Mesenchymal stem cell (in vitro differentiated cells and primary cell): ENCODE measurements at regions not wholly inside any gene's neighbourhood (a gene's known extent, or its start where the extent isn't known, plus 50 kb on each side); places are given as distances from the start of the nearest gene placed in this dataset.

Experiments used
- DNase-seq: peaks from one replicate; pipeline ENCODE4 v3.0.0-alpha.2; 2013
- H2AFZ ChIP-seq: one replicate; pipeline ENCODE4 v1.6.1; 2013; ENCODE audit warnings: low read depth, mild to moderate bottlenecking, control low read depth, inconsistent platforms, low read length, moderate library complexity
- H2AK5ac ChIP-seq: 2 replicates; pipeline ENCODE4 v1.6.1; 2013; ENCODE audit warnings: low read length, moderate library complexity, mild to moderate bottlenecking, inconsistent platforms; ENCODE audit not compliant: severe bottlenecking
- H2BK120ac ChIP-seq: one replicate; pipeline ENCODE4 v1.6.1; 2013; ENCODE audit warnings: low read depth, mild to moderate bottlenecking, inconsistent platforms, low read length, moderate library complexity
- H2BK12ac ChIP-seq, 2 experiments: one replicate each; pipeline ENCODE4 v1.6.1; 2013; ENCODE audit warnings: inconsistent platforms in 2 of 2, low read length in 2 of 2, mild to moderate bottlenecking in 2 of 2, moderate library complexity in 2 of 2, control low read depth in 1 of 2
- H2BK15ac ChIP-seq: one replicate; pipeline ENCODE4 v1.6.1; 2013; ENCODE audit warnings: mild to moderate bottlenecking, low read depth, inconsistent platforms; ENCODE audit not compliant: poor library complexity, severe bottlenecking
- H2BK5ac ChIP-seq: 2 replicates; pipeline ENCODE4 v1.6.1; 2013; ENCODE audit warnings: low read depth, mild to moderate bottlenecking, low read length, control low read depth, inconsistent platforms; ENCODE audit not compliant: poor library complexity, severe bottlenecking
- H3K14ac ChIP-seq, 2 experiments: one replicate each; pipeline ENCODE4 v1.6.1; 2013; ENCODE audit warnings: inconsistent platforms in 2 of 2, low read length in 2 of 2, control low read depth in 1 of 2, mild to moderate bottlenecking in 1 of 2, moderate library complexity in 1 of 2
- H3K18ac ChIP-seq, 2 experiments: one replicate each; pipeline ENCODE4 v1.6.1; 2013; ENCODE audit warnings: inconsistent platforms in 2 of 2, low read length in 2 of 2, control low read depth in 1 of 2, low read depth in 1 of 2, mild to moderate bottlenecking in 1 of 2
- H3K23ac ChIP-seq, 2 experiments: one replicate each; pipeline ENCODE4 v1.6.1; 2013; ENCODE audit warnings: inconsistent platforms in 2 of 2, low read length in 2 of 2, mild to moderate bottlenecking in 2 of 2, moderate library complexity in 2 of 2, control low read depth in 1 of 2
- H3K27ac ChIP-seq: 2 replicates; pipeline ENCODE4 v1.5.1; 2013; ENCODE audit warnings: mild to moderate bottlenecking, moderate library complexity, low read length, control low read depth, inconsistent platforms; ENCODE audit not compliant: poor library complexity, severe bottlenecking
- H3K27me3 ChIP-seq, 2 experiments: 2 replicates each; pipeline versions ENCODE4 v1.6.1 to v1.7.0; 2013; ENCODE audit warnings: low read length in 2 of 2, mild to moderate bottlenecking in 2 of 2, moderate library complexity in 2 of 2, control low read depth in 1 of 2, inconsistent platforms in 1 of 2; ENCODE audit not compliant: control insufficient read depth in 1 of 2, insufficient read depth in 1 of 2
- H3K36me3 ChIP-seq, 2 experiments: 2 replicates each; pipeline versions ENCODE4 v1.6.1 to v1.7.0; 2013; ENCODE audit warnings: low read length in 2 of 2, control low read depth in 1 of 2, inconsistent platforms in 1 of 2, low read depth in 1 of 2, mild to moderate bottlenecking in 1 of 2; ENCODE audit not compliant: insufficient read depth in 2 of 2, control insufficient read depth in 1 of 2
- H3K4ac ChIP-seq, 2 experiments: one replicate each; pipeline ENCODE4 v1.6.1; 2013; ENCODE audit warnings: inconsistent platforms in 2 of 2, low read length in 2 of 2, mild to moderate bottlenecking in 2 of 2, moderate library complexity in 2 of 2, control low read depth in 1 of 2, low read depth in 1 of 2
- H3K4me1 ChIP-seq: 2 replicates; pipeline ENCODE4 v1.6.1; 2013; ENCODE audit warnings: low read depth, low read length, control low read depth; ENCODE audit not compliant: control insufficient read depth, insufficient read depth
- H3K4me2 ChIP-seq: 2 replicates; pipeline ENCODE4 v1.6.1; 2013; ENCODE audit warnings: low read length, mild to moderate bottlenecking, inconsistent platforms; ENCODE audit not compliant: poor library complexity, severe bottlenecking
- H3K4me3 ChIP-seq, 2 experiments: 2 replicates each; pipeline versions ENCODE4 v1.5.1 to v1.7.0; 2013; ENCODE audit warnings: low read length in 2 of 2, mild to moderate bottlenecking in 2 of 2, control low read depth in 1 of 2, low read depth in 1 of 2; ENCODE audit not compliant: insufficient read depth in 1 of 2
- H3K79me1 ChIP-seq: replicated peaks from 2 replicates; pipeline ENCODE4 v1.6.1; 2013; ENCODE audit warnings: mild to moderate bottlenecking, control low read depth, low read length, inconsistent platforms; ENCODE audit not compliant: poor library complexity, severe bottlenecking
- H3K9ac ChIP-seq: 2 replicates; pipeline ENCODE4 v1.7.0; 2013; ENCODE audit warnings: mild to moderate bottlenecking, low read length, moderate library complexity
- H3K9me3 ChIP-seq: 2 replicates; pipeline ENCODE4 v1.7.0; 2013; ENCODE audit warnings: mild to moderate bottlenecking, low read length; ENCODE audit not compliant: control insufficient read depth
- H4K8ac ChIP-seq: one replicate; pipeline ENCODE4 v1.6.1; 2013; ENCODE audit warnings: inconsistent platforms, mild to moderate bottlenecking, low read length, moderate library complexity
- H4K91ac ChIP-seq: one replicate; pipeline ENCODE4 v1.6.1; 2013; ENCODE audit warnings: mild to moderate bottlenecking, low read length, inconsistent platforms
- WGBS: methylation state at CpG from one replicate; pipeline ENCODE4 v1.1.7; 2013; ENCODE audit warnings: mixed read lengths; 5-methylcytosine and 5-hydroxymethylcytosine counted together

DNA sequence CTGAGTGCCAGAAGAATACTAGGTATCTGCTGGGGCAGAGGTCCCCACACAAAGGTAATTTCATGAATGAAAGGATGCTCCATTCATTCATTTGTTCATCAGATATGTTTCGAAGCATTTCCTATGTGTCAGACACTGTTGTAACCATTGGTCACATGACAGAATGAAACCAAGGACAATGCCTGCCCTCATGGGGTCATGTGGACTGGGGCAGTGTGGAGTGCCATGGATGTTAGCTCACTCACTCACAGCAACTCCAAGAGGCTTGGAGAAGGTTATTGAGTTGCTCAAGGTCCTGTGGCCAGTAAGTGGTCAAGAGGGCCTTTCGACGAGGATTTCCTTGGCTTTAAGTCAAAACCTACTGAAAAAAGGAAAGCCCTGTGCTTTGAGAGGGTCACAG lies 223.5 kb downstream of the ARHGAP12 start:
- Histone ChIP-seq H3K79me1 (no peaks in the 10 kb centered on the region), H3K27me3 (no peaks in the 10 kb centered on the region), H3K23ac (no peak overlapping the region), H3K4ac (no peak overlapping the region), H3K4me2 (no peak overlapping the region), H2AFZ (no peak overlapping the region), H3K9me3 (no peaks in the 10 kb centered on the region), H3K36me3 (no peaks in the 10 kb centered on the region), H3K4me1 (peaks cover 13% of the 10 kb centered on the region), H3K9ac (no peak overlapping the region), H2AK5ac (no peak overlapping the region), H3K27ac (no peak overlapping the region), H4K91ac (no peak overlapping the region), H2BK120ac (no peak overlapping the region), H2BK12ac (peak overlapping the region in 1 of 2 experiments; percentile 18), H2BK5ac (no peak overlapping the region), H3K14ac (no peak overlapping the region), H3K4me3 (no peak overlapping the region), H2BK15ac (no peak overlapping the region), H3K18ac (no peak overlapping the region), H4K8ac (no peak overlapping the region)
- no peak for DNase-seq
- 98% methylated on average over 3 of the region's 3 CpGs for WGBS

DNA sequence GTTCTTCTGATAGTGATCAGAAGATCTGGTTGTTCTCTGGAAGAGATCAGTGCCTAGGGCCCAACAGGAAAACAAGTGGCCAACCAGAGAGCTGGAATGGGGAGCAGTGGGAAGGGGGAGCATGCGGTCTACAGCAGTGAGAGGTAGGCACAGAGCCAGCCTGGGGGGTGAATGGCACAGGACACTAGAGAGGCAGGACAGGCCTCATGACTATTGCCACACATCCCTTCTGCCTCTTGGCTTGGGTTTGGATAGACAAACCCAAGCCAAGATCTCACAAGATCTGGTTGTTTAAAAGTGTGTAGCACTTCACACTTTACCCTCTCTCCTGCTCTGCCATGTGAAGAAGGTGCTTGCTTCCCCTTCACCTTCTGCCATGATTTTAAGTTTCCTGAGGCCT lies 224.4 kb downstream of the ARHGAP12 start:
- Histone ChIP-seq H3K4me3 (no peak overlapping the region), H3K9ac (no peak overlapping the region), H2BK12ac (no peak overlapping the region), H2BK15ac (no peak overlapping the region), H2AFZ (no peak overlapping the region), H2BK5ac (no peak overlapping the region), H3K27me3 (no peaks in the 10 kb centered on the region), H3K36me3 (no peaks in the 10 kb centered on the region), H3K27ac (no peak overlapping the region), H4K91ac (no peak overlapping the region), H3K79me1 (no peaks in the 10 kb centered on the region), H3K23ac (no peak overlapping the region), H2AK5ac (no peak overlapping the region), H3K14ac (no peak overlapping the region), H3K4me2 (no peak overlapping the region), H4K8ac (no peak overlapping the region), H3K18ac (peak overlapping the region in 1 of 2 experiments; percentile 48), H3K9me3 (no peaks in the 10 kb centered on the region), H3K4ac (no peak overlapping the region), H3K4me1 (peaks cover 16% of the 10 kb centered on the region), H2BK120ac (no peak overlapping the region)
- WGBS = 93% methylated on average over 1 of the region's 1 CpG
- no peak for DNase-seq

DNA sequence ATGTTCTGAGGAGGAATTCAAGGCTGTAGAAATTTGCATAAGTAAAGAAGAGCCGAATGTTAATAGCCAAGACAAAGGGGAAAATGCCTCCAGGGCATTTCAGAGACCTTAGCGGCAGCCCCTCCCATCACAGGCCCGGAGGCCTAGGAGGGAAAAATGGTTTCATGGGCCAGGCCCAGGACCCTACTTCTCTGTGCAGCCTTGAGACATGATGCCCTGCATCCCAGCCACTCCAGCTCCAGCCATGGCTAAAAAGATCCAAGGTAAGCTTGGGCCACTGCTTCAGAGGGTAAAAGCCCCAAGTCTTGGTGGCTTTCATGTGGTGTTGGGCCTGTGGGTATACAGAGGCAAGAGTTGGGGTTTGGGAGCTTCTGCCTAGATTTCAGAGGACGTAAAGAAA lies 225.7 kb downstream of the ARHGAP12 start:
- Histone ChIP-seq H2BK120ac (no peak overlapping the region), H3K23ac (no peak overlapping the region), H2AK5ac (no peak overlapping the region)

DNA sequence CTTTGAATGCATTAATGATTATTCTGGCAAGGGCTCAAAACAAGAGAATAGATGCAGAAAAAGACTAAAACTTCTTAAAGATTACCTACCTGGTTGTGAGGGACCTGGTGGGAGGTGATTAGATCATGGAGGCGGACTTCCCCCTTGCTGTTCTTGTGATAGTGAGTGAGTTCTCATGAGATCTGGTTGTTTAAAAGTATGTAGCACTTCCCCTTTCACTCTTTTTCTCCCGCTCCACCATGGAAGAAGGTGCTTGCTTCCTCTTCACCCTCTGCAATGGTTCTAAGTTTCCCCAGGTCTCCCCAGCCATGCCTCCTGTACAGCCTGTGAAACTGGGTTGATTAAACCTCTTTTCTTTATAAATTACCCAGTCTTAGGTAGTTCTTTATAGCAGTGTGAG lies 226.6 kb downstream of the ARHGAP12 start:
- H3K4me2 ChIP-seq = no peak overlapping the region
- H3K23ac ChIP-seq = no peak overlapping the region
- H2BK12ac ChIP-seq = no peak overlapping the region
- no peak for DNase-seq
- H3K14ac ChIP-seq = no peak overlapping the region
- WGBS = 100% methylated on average over 2 of the region's 2 CpGs
- no peak overlapping the region for H2AFZ ChIP-seq
- peaks cover 20% of the 10 kb centered on the region for H3K4me1 ChIP-seq
- peak overlapping the region; percentile 50 for H3K9ac ChIP-seq
- H3K27me3 ChIP-seq = no peaks in the 10 kb centered on the region
- no peak overlapping the region for H4K91ac ChIP-seq
- no peak overlapping the region for H2BK5ac ChIP-seq
- H3K36me3 ChIP-seq = no peaks in the 10 kb centered on the region
- no peaks in the 10 kb centered on the region for H3K9me3 ChIP-seq
- no peak overlapping the region for H3K4me3 ChIP-seq
- no peak overlapping the region for H2BK120ac ChIP-seq
- H3K27ac ChIP-seq = no peak overlapping the region
- H4K8ac ChIP-seq = no peak overlapping the region
- no peak overlapping the region for H2BK15ac ChIP-seq
- no peaks in the 10 kb centered on the region for H3K79me1 ChIP-seq
- H3K4ac ChIP-seq = no peak overlapping the region
- no peak overlapping the region for H3K18ac ChIP-seq
- H2AK5ac ChIP-seq = no peak overlapping the region

More for the DNA sequence above, 225.7 kb downstream of the ARHGAP12 start:
- Histone ChIP-seq H3K4me3 (no peak overlapping the region), H3K27ac (no peak overlapping the region), H3K9ac (no peak overlapping the region), H3K9me3 (no peaks in the 10 kb centered on the region), H3K14ac (no peak overlapping the region), H3K79me1 (no peaks in the 10 kb centered on the region), H3K18ac (no peak overlapping the region), H3K4me2 (no peak overlapping the region), H3K27me3 (no peaks in the 10 kb centered on the region), H3K4me1 (peaks cover 19% of the 10 kb centered on the region), H2BK15ac (peak overlapping the region; percentile 63), H3K4ac (no peak overlapping the region), H2AFZ (no peak overlapping the region), H3K36me3 (no peaks in the 10 kb centered on the region), H4K8ac (no peak overlapping the region), H2BK12ac (no peak overlapping the region), H2BK5ac (no peak overlapping the region), H4K91ac (no peak overlapping the region)
- 86% methylated on average over 4 of the region's 4 CpGs for WGBS
- no peak for DNase-seq
